NB4 (cell line): ENCODE measurements at regions not wholly inside any gene's neighbourhood (a gene's known extent, or its start where the extent isn't known, plus 50 kb on each side); places are given as distances from the start of the nearest gene placed in this dataset.

Experiments used
- DNase-seq: peaks from one replicate; pipeline ENCODE4 v3.0.0; 2010; ENCODE audit warnings: low read depth
- H3K4me3 ChIP-seq: one replicate; pipeline ENCODE4 v1.5.1; 2011; ENCODE audit warnings: mild to moderate bottlenecking, low read depth, low read length, moderate library complexity
- CTCF ChIP-seq: IDR thresholded peaks from one replicate; pipeline ENCODE4 v1.5.1; 2012; ENCODE audit warnings: low read depth, low read length
- MAX ChIP-seq: IDR thresholded peaks from 2 replicates; pipeline ENCODE4 v1.6.1; 2011; ENCODE audit warnings: low read depth, low read length
- MYC ChIP-seq: IDR thresholded peaks from 2 replicates; pipeline ENCODE4 v1.6.1; 2011; ENCODE audit warnings: low read depth, low read length
- POLR2A ChIP-seq: IDR thresholded peaks from 2 replicates; pipeline ENCODE4 v1.6.1; 2011; ENCODE audit warnings: mild to moderate bottlenecking; ENCODE audit not compliant: insufficient read length; ENCODE audit errors: extremely low read depth

- TF ChIP-seq CTCF (peak; percentile 13), POLR2A (no peak), MYC (no peak), MAX (no peak)
- peak; percentile 17 for DNase-seq
- no peak overlapping the region for H3K4me3 ChIP-seq
These were observed 659.9 kb downstream of the EPM2A start for GRCh38 chr6:145075425-145075824.

GRCh38 chr6:145076115-145076841 is 659.0 kb downstream of the EPM2A start:
- TF ChIP-seq POLR2A (no peak), MYC (no peak), CTCF (no peak), MAX (no peak)
- peak; percentile 4 for DNase-seq
- no peak overlapping the region for H3K4me3 ChIP-seq

GRCh38 chr6:145077382-145077781 is 657.9 kb downstream of the EPM2A start:
- TF ChIP-seq MAX (no peak), POLR2A (no peak), CTCF (no peak), MYC (no peak)
- no peak overlapping the region for H3K4me3 ChIP-seq
- DNase-seq = no peak

GRCh38 chr6:145080651-145081050 is 654.7 kb downstream of the EPM2A start:
- DNase-seq = no peak
- no peak for TF ChIP-seq CTCF
- TF ChIP-seq MYC = no peak
- TF ChIP-seq POLR2A = no peak
- no peak for TF ChIP-seq MAX
- no peak overlapping the region for H3K4me3 ChIP-seq

- no peak for DNase-seq
- H3K4me3 ChIP-seq = no peak overlapping the region
- TF ChIP-seq MYC (no peak), POLR2A (no peak), MAX (no peak), CTCF (no peak)
These were observed 653.6 kb downstream of the EPM2A start for GRCh38 chr6:145081677-145082076.
